AG08396 (cell line): ENCODE measurements at regions not wholly inside any gene's neighbourhood (a gene's known extent, or its start where the extent isn't known, plus 50 kb on each side); places are given as distances from the start of the nearest gene placed in this dataset.

Experiments
- DNase-seq: peaks from one replicate; pipeline ENCODE4 v3.0.0; 2012; ENCODE audit warnings: low spot score, mixed read lengths

GRCh38 chr21:25375675-25376074 is 231.6 kb downstream of the MRPL39 start:
- DNase-seq, result no peak

- no peak for DNase-seq
These were observed 233.9 kb downstream of the MRPL39 start for GRCh38 chr21:25373126-25374082.

- DNase-seq, result no peak
These were observed 235.3 kb downstream of the MRPL39 start for GRCh38 chr21:25371841-25372425.

- peak; percentile 85 for DNase-seq
These were observed 237.0 kb downstream of the MRPL39 start for GRCh38 chr21:25370311-25370744.

GRCh38 chr21:25369524-25370300 is 237.6 kb downstream of the MRPL39 start:
- peak; percentile 29 for DNase-seq

- DNase-seq, result no peak
These were observed 238.8 kb downstream of the MRPL39 start for GRCh38 chr21:25368531-25368930.

GRCh38 chr21:25366116-25366515 is 241.2 kb downstream of the MRPL39 start:
- no peak for DNase-seq

- no peak for DNase-seq
These were observed 244.7 kb downstream of the MRPL39 start for GRCh38 chr21:25362375-25363267.

GRCh38 chr21:25361765-25362164 is 245.5 kb downstream of the MRPL39 start:
- no peak for DNase-seq

GRCh38 chr21:25361097-25361496 is 246.2 kb downstream of the MRPL39 start:
- DNase-seq, result no peak

GRCh38 chr21:25360593-25360992 is 246.7 kb downstream of the MRPL39 start:
- DNase-seq, result no peak

GRCh38 chr21:25359724-25360123 is 247.6 kb downstream of the MRPL39 start:
- no peak for DNase-seq

- peak; percentile 42 for DNase-seq
These were observed 257.2 kb downstream of the MRPL39 start for GRCh38 chr21:25350056-25350455.

- DNase-seq, result no peak
These were observed 263.3 kb downstream of the MRPL39 start for GRCh38 chr21:25343774-25344545.

GRCh38 chr21:25342816-25343215 is 264.5 kb downstream of the MRPL39 start:
- no peak for DNase-seq

GRCh38 chr21:25341981-25342380 is 265.3 kb downstream of the MRPL39 start:
- no peak for DNase-seq

- no peak for DNase-seq
These were observed 268.9 kb downstream of the MRPL39 start for GRCh38 chr21:25338415-25338814.

- DNase-seq, result no peak
These were observed 273.1 kb downstream of the MRPL39 start for GRCh38 chr21:25334046-25334730.

GRCh38 chr21:25331286-25331685 is 276.0 kb downstream of the MRPL39 start:
- no peak for DNase-seq

GRCh38 chr21:25330266-25330665 is 277.0 kb downstream of the MRPL39 start:
- no peak for DNase-seq
